ENCODE measurements at regions not wholly inside any gene's neighbourhood (a gene's known extent, or its start where the extent isn't known, plus 50 kb on each side); places are given as distances from the start of the nearest gene placed in this dataset.
A peak's percentile ranks its signal among the peaks of the same experiment; 100 is the strongest.

DNA sequence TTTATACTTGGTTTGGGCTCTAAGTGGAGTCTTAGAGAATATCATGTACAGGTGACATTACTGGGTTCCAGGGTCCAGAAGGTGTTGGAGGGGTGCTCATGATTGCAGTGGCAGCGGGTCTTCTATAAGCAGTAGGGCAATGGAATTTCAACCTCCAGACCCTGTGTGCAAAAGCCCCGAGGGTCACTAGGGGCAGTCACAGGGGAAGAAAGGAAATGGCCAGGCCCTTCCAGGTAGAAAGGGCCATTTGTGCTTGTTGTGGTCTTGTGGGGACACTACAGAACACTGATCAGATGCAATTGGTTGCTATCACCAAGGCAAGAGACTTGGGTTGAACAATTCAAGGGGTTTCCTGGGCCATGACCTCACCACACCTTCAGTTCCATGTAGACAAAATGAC lies 283.4 kb downstream of the GADD45G start:
- DNase-seq: no peak

DNA sequence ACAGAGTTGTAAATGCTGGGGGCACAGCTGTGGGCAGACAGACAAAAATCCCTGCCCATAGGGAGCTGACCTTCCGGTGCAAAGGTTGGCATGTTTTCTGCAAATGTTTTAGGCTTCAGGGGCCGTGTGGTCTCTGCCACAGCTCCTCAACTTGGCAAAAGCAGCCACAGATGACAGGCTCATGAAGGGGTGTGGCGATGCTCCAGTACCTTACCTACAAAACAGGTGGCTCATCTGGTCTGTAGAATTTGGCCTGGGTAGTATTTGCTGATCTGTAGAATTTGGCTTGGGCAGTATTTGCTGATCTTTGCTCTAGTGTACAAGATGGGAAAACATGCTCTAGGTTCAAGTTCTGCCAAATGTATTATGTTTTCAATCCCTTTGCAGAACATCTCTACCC lies 283.9 kb downstream of the GADD45G start:
- DNase-seq: no peak

DNA sequence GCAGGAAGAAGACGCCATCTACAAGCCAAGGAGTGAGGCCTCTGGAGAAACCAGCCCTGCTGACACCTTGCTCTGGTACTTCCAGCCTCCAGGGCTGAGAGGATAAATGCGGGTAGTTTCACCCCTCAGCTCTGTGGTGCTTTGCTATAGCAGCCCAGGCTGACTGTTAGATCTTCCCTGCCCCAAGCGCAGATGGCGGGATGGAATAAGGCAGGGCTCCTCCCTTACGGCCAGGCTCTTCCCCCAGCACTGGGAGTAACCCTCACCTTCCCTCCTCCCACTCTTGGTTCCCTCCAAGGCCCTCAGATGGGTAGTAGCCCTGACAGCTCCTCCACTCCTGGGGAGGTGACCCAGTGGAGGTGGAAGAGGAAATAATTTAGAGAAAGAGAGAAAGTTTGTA lies 285.1 kb downstream of the GADD45G start:
- no peak for DNase-seq

DNA sequence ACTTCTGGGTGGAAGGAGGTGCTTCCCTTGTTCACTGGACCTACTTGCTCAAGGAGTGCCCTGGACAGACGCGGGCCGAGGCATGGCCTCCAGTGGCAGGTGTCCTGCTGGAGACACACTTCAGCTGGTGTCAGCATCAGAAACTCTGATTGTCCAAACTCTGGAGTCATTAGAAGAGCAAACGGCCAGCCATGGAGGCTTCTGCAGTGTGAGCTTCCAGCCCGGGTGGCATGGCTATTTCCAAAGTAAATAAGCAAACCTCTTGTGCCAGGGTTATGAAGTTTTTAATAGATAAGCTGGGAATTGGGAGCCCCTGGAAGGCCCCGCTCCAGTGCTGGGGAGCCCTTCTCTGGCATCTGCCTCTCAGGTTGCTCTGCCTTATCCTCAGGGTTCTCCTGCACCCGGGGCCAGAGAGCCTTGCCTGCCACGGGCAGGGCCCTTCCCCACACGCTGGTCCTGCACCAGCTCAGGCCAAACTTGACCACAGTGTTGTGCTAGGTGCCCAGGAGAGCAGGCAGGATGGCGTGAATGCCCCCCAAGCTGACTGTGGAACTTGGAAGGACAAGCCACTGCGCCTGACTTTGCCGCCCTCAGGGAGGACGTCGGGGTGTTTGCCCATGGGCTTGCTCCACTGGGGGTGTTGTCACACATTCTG lies 285.6 kb downstream of the GADD45G start:
- no peak for DNase-seq

DNA sequence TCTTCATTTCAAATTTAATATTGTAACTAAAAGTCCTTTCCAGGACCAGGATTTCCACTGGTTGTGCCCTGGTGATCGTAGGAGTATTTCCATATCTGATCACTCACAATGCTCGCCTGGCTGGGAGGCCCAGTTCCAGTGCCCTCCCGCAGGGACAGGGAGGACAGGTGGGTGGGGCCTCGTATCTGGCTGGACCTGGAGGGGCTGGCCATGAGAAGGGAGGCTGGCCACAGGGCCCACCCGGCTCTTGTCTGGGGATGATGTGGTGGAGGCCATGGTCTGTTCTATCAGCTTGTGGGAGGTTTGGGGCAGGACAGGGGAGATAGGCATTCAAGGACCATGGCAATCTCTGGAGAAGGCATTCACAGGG lies 286.4 kb downstream of the GADD45G start:
- DNase-seq: no peak

DNA sequence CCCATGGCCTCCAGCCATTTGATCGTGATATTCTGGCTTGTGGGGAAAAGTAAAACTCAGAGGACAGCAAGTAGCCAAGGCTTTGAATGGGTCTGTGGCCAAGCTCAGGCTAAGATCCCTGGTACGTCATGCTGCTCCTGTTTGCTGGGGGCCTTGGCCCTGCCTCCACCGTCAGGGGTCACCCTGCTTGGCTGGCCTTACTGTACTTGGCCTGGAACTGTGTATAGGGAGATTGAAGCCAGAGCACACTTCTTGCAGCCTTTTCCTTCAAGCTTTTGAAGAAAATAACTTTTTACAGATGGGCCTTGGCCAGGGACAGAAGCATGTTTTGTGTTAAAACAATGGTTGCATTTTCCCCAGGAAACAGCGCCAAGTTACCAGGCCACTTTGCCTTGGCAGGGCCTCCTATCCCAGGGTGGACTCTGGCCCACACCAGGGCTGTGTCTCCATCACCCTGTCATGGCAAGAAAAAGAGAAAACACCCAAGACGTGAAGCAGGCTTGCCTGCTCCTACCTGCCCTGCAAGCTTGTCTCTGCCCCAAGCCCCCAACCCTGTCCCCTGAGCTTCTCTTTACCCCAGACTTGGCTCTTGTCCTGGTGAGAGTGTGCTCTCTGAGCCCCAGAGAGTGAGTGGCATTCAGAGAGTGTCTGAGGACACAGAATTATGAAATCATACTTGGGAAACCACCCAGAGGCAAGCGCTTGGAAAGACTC lies 286.9 kb downstream of the GADD45G start:
- no peak for DNase-seq

DNA sequence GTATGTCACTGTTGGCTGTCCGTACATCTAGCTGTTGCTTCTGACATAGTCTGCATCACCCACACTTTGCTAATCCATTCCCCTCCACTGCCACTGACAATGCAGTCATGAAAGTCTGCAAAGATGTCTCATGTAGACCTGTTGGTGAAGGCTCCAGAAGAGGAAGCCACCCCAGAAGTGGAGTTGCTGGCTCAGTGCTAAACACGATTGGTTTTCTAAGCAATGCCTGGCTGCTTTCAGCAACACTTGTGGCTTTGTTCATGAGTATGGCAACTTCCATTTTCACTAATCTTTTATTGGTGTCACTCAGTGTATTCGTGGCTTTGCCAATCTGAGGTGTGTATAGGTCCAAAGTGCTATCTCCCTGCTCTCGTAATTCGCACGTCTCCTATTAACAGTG lies 288.1 kb downstream of the GADD45G start:
- DNase-seq: no peak

DNA sequence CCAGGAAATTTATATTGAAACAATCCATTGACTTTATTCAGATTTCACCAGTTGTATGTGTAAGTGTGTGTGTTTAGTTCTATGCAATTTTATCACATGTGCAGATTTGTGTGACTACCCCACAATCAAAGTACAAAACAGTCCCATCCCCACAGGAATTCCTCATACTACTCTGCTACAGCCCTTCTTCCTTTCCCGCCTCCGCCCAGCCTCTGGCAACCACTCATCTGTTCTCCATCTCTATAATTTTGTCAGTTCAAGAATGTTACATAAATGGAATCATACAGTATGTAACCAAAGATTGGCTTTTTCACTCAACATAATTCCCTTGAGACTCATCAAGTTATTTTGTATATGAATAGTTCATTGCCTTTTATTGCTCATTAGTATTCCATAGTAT lies 289.1 kb downstream of the GADD45G start:
- DNase-seq: no peak

DNA sequence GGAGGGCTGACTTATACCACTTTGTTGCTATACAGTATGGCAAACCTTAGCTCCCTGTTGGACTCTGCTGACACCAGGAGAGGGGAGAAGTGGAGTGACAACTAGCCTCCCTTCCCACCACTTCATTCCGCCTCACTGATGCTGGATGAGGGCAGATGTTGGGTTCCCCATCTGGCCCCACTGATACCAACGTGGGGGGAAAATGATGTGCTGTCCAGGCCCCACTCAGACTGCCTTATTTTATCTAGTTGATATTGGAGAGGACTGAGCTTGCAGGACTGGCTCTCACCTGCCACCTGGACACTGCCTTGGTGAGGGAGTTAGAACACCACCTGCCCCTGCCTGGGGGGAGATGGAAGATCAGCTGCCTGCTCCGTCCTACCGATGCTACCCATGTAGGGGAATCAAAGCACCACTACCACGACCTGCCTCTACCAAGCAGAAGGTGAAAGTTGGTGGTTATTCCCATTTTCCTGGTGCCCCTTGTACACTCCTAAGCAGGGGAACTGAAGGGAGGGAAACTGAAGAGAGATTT lies 292.1 kb downstream of the GADD45G start:
- no peak for DNase-seq

DNA sequence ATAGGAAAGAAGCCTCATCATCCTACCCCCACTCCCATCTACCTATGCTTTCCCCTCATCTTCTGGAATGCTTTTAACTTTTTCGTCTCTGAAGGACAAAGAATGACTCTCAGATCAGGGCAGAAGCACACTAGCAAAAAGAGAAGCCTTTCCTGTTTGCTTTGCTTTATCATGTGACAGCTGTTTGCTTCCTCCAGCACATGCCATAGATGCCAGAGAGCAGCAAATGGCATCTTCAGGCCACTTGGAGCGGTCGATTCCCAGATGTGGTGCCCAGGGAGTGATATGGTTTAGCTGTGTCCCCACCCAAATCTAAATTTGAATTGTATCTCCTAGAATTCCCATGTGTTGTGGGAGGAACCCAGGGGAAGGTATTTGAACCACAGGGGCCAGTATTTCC lies 294.8 kb downstream of the GADD45G start:
- no peak for DNase-seq

DNA sequence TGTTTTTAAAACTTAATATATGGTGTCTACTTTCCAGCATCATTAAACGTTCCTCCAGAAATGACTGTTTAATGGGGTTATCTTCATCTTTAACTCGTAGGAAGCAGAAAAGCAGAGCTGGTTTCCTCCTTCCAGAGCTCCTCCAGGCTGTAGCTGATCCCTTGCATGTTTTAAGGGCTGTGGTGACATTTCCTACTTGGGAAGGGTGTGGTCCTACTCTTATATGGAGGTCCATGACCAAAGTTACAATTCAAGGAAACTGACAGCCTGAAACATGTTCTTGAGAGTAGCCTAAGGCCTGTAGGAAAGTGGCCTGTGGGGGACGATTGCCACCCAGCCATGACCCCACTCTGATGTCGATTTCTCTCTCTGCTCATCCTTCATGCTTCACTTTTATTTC lies 297.1 kb downstream of the GADD45G start:
- no peak for DNase-seq

DNA sequence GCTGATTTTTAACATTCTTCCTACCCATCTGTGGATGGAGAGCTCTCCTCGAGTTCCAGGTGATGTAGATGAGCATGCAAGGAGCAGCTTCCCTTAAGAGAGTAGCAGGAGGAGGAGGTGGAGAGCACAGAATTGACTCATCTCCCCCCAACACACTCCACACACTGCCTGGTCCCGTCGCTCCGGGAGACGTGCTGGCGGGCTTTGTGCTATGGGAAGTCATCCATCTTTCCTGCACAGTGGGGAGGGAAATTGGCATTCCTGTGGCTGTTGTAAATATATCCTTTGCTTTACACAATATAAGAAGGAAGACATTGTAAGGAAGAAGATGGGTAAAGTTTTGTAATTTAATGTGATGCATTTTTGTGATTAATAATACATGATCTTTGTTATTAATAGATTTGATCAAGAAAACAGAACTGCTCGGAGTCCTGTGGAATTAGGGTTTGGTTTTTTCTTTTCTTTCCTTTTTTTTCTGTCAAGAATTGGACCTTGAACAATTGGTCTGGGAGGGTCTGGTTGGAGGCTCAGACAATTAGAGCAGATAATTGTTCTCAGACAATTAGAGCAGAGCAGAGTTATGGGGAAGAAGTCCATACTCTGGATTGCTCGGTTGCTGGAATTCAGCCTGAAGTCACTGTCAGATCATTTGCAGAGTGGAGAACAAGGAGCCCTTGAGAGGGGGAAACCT lies 297.8 kb downstream of the GADD45G start:
- no peak for DNase-seq

DNA sequence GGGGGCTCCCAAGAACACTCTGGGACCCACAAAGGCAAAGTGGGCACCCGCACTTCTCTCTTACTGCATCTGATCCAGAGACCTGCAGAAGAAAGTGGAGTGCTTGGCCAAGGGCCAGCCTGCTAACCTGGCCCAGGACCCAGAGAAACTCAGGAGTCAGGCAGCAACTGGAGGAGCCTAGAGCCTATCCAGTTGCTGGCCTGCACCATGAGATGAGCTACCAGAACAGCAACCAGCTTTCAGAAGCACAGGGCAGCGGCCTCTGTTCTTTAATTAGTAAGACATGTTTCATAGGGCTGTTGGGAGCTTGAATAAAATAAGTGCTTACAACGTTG lies 298.3 kb downstream of the GADD45G start:
- DNase-seq: no peak

DNA sequence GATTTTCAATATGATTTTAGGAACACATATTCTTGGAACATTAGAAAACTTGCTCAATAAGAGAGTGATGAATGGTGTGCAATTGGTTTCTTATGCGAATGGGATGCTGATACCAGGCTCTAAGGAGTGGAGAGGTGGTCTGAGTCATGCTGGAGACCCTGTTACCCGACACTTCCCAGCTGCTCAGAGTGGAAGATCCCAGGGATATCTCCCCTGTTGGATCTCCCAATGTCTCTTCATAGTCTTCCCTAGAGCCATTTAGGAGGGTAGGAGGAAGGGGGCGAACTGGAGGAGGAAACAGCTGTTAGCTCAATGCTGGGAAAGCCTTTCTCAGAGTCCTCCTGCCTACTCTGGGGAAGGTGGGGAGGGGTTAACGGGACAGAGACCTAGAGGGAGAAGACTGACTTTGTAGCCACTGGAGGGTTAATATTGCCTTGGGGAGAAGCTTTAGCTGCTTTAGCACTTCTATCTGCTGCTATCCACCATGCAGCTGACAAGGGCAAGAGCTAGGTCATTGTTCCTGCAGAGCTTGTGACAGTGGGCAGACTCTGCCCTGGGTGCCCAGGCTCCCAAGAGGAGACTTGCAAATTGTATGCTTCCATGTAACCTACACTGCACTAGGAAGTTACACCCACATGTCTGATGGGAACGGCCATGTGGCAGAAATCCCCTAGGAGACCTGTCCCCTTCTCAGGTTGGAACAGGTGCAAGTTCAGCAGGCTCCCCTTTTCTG lies 301.0 kb downstream of the GADD45G start:
- DNase-seq: no peak

DNA sequence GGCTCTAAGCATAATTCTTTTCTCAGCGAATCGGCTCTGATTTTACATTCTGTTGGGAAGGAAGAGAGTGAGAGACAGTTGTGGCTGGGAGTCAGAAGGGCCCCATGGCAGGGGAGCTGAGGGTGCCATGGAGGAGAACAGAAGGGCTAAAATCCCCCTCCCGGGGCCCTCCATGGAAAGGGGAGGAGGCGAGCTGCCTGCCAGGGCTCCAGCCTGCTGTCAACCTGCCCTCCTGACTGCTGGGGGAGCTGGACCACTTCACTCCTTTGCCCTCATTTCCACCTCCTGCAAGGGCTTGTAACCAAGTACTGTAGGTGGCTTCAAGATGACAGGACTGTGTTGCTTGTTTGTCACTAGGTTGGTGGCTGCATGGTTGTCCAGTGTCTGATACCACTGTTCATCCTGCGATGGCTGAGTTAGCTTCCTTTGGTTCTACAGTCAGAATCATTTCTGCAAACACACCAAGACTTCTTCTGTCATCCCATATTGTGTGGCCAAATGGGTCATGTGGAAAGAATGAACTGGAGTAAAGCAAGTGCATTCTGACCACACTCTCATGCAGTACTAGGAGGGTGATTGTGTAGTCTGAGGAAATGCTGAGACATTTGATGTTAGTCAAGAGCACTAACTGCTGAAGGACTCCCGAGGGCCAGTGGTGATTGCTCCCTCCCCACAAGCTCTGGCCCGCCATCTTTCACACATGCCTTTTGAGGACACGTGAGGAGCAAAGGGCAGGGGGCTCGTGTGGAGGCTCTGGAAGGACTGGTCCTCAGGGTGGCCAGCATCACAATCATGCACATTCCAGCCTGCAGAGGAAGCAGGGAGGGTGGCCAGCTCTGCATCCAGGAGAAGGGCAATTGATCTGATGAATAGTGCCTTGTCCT lies 307.2 kb downstream of the GADD45G start:
- DNase-seq: no peak

DNA sequence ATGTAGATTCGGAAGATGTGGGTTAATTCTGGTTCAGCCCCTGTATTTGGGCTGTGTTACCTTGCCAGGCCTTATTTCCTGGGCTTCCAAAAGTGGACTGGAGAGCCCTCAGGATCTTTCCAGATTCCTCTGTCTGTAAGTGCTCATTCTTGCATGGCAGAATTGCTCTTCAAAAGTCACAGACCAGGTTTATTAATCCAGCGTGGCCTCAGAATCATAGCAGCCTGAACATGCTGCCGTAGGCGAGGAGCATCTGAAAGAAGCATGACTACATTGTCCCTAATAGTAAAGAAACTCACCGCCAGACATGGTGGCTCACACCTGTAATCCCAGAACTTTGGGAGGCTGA lies 307.8 kb downstream of the GADD45G start:
- DNase-seq: no peak

DNA sequence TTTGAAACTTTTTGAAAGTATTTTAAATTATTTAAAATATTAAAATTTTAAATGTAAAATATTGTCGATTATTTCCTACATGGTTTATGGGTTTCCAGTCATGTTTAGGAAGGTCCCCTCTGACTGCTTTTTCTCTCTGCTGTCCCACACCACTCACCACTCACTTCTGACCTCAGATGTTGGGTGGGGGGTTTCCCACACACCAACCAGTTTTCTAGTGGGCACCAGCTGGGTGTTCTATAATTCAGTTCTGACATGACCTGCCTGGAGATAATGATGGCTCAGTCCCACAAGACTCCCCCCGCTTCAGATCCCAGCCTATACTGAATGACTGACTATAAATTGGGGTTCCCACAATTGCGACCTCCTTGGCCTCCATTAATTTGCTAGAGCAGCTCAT lies 310.4 kb downstream of the GADD45G start:
- DNase-seq: no peak

DNA sequence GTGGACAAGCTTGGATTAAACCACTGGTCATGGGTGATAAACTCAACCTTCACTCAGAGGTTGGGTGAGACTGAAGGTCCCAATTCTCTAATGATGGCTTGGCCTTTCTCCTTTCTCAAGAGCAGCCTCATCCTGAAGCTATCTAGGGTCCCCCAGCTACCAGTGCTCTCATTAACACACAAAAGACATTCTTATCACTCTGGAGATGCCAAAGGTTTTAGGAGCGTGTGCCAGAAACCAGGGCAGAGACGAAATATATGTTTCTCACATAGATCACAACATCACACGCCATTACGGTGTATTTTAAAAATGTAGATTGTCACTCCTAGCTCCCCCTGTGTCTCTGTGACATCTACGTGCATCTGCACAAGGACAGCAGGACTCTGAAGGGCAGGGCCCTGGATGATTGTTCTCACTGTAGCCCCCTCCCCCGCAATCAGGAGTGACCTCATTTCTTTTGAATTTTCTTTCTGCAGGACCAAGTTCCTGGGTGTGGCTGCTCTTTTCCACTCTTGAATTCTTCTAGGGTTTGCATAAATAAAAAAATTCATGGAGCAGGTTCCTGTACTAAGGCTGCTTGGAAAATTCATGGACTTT lies 311.3 kb downstream of the GADD45G start:
- no peak for DNase-seq

DNA sequence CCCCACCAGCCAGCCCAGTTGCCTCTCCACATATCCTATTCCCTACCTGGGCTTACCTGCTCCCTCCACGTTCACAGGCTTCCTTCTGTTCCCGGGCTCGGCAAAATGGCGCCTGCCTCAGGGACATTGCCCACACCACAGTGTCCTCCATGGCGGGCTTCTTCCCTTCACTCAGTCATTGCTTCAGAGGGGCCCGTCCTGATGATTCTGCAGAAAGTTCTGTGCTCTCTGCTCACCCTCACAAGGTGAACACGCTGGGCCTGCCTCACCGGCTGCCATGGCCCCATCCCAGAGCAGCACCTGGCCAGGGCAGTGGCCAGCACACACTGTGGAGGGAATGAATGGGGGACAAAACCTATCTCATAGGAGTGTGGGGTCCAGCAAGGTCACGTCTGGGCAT lies 313.0 kb downstream of the GADD45G start:
- no peak for DNase-seq

DNA sequence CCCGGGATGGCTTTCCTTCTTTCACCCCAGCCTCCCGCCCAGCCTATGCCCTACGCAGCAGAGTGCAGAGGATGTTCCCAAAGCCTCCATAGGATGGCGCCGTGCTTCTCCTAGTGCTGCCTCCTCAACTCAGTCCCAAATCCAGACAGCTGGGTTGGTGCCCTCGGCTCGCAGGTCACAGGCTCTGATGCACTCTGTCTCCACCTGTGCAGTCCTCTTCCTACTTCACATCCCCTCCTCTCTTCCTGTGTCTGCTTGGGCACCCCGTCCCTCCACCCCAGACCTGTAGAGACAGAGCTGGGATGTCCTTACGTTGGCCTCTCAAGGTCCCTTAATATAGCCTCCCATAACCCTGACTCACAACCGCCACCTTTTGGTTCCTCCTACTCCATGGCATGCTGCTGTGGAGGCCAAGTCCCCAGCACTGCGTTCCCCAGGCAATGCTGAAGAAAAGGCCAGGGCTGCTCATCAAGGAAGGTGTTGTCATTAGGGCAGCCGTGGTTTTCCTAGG lies 314.4 kb downstream of the GADD45G start:
- DNase-seq: peak; percentile 86 to 89

DNA sequence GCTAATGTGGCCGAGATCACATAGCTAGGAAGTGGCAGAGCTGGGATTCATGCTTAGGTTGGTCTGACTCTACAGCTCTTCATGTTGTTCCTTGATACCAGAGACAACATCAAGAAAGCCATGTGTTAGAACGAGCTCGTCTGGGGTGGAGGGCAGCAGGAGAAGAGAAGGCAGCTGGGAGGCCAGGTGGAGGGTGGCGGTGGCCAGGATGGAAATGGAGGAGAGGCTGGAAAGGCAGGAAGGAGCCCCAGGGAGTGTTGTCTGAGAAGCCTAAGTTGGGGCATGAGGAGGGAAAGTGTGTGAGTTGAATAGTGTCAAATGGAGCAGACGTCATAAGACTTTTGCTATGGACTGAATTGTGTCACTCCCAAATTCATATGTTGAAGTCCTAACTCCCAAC lies 315.3 kb downstream of the GADD45G start:
- no peak for DNase-seq

DNA sequence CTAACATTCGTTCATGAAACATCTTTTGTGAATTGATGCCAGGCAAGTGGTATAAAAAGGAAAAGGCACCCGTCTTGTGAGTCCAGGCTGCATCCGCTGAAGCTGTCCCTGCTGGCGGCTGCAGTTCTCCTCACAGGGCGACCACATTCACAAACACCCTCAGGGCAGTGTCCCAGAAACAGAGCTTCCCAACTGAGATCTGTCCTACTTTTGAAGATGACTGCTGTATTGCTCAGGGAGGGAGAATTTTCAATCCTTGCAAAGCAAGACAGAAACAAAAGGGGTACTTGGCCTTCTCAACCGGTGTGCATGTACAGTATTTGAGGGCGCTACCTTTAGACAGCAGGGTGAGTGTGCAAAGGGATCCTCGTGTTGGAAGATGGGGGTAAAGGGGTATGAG lies 316.1 kb downstream of the GADD45G start:
- no peak for DNase-seq

Measured in SHP77 (cell line).